DND-41 (cell line): ENCODE measurements at regions not wholly inside any gene's neighbourhood (a gene's known extent, or its start where the extent isn't known, plus 50 kb on each side); places are given as distances from the start of the nearest gene placed in this dataset.

Source experiments
- ATAC-seq: fragments of 200-7000 bp; cut with Tn5 transposase; 3 replicates; pipeline ENCODE4 v1.9.1; 2021; ENCODE audit warnings: low read depth; ENCODE audit not compliant: insufficient read depth
- DNase-seq: peaks from one replicate; pipeline ENCODE4 v3.0.0-alpha.2; 2020
- H2AFZ ChIP-seq: 2 replicates; pipeline ENCODE4 v1.6.0; 2012; ENCODE audit warnings: low read depth, low read length
- H3K27ac ChIP-seq: 2 replicates; pipeline ENCODE4 v1.5.1; 2012; ENCODE audit warnings: low read length, inconsistent platforms
- H3K27me3 ChIP-seq: fragments of 200-600 bp; sonication (generic); 2 replicates; pipeline ENCODE4 v1.6.0; 2012; ENCODE audit warnings: low read length, mild to moderate bottlenecking, inconsistent platforms; ENCODE audit not compliant: insufficient read depth, poor library complexity
- H3K36me3 ChIP-seq: 2 replicates; pipeline ENCODE4 v1.5.1; 2012; ENCODE audit warnings: low read length, inconsistent platforms; ENCODE audit not compliant: insufficient read depth
- H3K4me1 ChIP-seq: 2 replicates; pipeline ENCODE4 v1.5.1; 2012; ENCODE audit warnings: mild to moderate bottlenecking, low read length; ENCODE audit not compliant: insufficient read depth
- H3K4me2 ChIP-seq: 2 replicates; pipeline ENCODE4 v1.6.0; 2012; ENCODE audit warnings: mild to moderate bottlenecking, moderate library complexity, low read length, inconsistent platforms; ENCODE audit not compliant: insufficient read depth
- H3K4me3 ChIP-seq, 2 experiments: fragments of 200-600 bp in 1 of 2; shearing (Covaris generic) in 1 of 2; 2 replicates each; pipeline ENCODE4 v1.5.1; 2012 to 2016; ENCODE audit warnings: inconsistent platforms in 2 of 2, low read length in 2 of 2, mild to moderate bottlenecking in 2 of 2, low read depth in 1 of 2, moderate library complexity in 1 of 2
- H3K79me2 ChIP-seq: 2 replicates; pipeline ENCODE4 v1.6.0; 2012; ENCODE audit warnings: low read length, inconsistent platforms; ENCODE audit not compliant: insufficient read depth
- H3K9ac ChIP-seq: 2 replicates; pipeline ENCODE4 v1.6.0; 2012; ENCODE audit warnings: low read depth, mild to moderate bottlenecking, inconsistent platforms, low read length, moderate library complexity
- H3K9me3 ChIP-seq: 2 replicates; pipeline ENCODE4 v1.5.1; 2012; ENCODE audit warnings: low read length, moderate library complexity, mild to moderate bottlenecking, inconsistent platforms; ENCODE audit not compliant: insufficient read depth, severe bottlenecking
- H4K20me1 ChIP-seq: 2 replicates; pipeline ENCODE4 v1.6.0; 2012; ENCODE audit warnings: low read length; ENCODE audit not compliant: insufficient read depth
- EZH2 ChIP-seq: IDR thresholded peaks from 3 replicates; pipeline ENCODE4 v1.6.1; 2012; ENCODE audit warnings: borderline replicate concordance, low read depth, mild to moderate bottlenecking, moderate library complexity, low read length, inconsistent platforms; ENCODE audit not compliant: severe bottlenecking
- TF ChIP-seq, protein P1 (sequence below): IDR thresholded peaks from 2 replicates; pipeline ENCODE4 v1.5.1; 2012; ENCODE audit warnings: borderline replicate concordance, low read length, moderate library complexity, mild to moderate bottlenecking; ENCODE audit not compliant: poor library complexity, severe bottlenecking; ENCODE audit errors: extremely low read depth

DNA sequence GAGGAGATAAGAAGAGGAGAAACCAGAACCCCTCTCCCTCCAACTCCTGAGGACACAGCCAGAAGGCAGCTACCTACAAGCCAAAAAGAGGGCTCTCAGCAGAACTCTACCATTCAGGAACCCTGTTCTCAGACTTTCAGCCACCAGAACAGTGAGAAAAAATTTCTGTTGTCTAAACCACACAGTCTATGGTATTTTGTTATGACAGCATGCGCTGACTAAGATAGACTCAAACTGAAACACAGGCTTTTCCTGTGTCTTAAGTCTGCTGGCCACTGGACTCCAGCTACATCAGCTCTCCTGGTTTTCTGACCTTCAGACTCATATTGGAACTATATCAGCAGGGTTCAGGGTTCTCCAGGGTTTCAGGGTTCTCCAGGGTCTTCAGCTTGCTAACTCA is 126.5 kb upstream of the TNFSF4 start:
- DNase-seq (no peak), ATAC-seq (no peak)
- H2AFZ ChIP-seq: no peak overlapping the region

DNA sequence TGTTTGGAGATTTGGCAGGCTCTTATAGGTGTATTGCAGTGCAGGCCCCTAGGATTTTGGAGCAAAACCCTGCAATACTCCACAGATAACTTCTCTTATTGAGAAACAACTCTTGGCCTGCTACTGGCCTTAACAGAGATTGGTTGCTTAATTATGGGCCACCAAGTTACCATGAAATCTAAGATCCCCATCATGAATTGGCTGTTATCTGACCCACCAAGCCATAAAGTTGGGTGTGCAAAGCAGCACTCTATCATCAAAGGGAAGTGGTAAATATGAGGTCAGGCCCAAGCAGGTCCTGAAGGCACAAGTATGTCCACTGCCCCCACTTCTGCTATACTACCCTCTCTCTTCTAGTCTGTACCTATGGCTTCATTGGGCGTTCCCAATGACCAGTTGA is 130.0 kb upstream of the TNFSF4 start:
- no peak overlapping the region for H3K4me2 ChIP-seq
- H4K20me1 ChIP-seq: no peaks in the 10 kb centered on the region
- ATAC-seq (no peak), DNase-seq (no peak)
- no peak overlapping the region for H2AFZ ChIP-seq
- H3K4me3 ChIP-seq: no peak overlapping the region
- TF ChIP-seq EZH2: no peak
- TF ChIP-seq, protein P1, sequence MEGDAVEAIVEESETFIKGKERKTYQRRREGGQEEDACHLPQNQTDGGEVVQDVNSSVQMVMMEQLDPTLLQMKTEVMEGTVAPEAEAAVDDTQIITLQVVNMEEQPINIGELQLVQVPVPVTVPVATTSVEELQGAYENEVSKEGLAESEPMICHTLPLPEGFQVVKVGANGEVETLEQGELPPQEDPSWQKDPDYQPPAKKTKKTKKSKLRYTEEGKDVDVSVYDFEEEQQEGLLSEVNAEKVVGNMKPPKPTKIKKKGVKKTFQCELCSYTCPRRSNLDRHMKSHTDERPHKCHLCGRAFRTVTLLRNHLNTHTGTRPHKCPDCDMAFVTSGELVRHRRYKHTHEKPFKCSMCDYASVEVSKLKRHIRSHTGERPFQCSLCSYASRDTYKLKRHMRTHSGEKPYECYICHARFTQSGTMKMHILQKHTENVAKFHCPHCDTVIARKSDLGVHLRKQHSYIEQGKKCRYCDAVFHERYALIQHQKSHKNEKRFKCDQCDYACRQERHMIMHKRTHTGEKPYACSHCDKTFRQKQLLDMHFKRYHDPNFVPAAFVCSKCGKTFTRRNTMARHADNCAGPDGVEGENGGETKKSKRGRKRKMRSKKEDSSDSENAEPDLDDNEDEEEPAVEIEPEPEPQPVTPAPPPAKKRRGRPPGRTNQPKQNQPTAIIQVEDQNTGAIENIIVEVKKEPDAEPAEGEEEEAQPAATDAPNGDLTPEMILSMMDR: no peak
- no peaks in the 10 kb centered on the region for H3K36me3 ChIP-seq
- H3K27me3 ChIP-seq: no peaks in the 10 kb centered on the region
- no peak overlapping the region for H3K27ac ChIP-seq
- H3K9ac ChIP-seq: no peak overlapping the region
- no peaks in the 10 kb centered on the region for H3K79me2 ChIP-seq
- H3K9me3 ChIP-seq: no peaks in the 10 kb centered on the region
- H3K4me1 ChIP-seq: 0 out of 2 replicates have a peak, but pooled peaks cover under 1% of the 10 kb centered on the region

More for the DNA sequence above, 126.5 kb upstream of the TNFSF4 start:
- Histone ChIP-seq H3K9ac (no peak overlapping the region), H3K4me3 (no peak overlapping the region), H3K79me2 (no peaks in the 10 kb centered on the region), H4K20me1 (no peaks in the 10 kb centered on the region), H3K4me1 (peaks cover 33% of the 10 kb centered on the region), H3K36me3 (no peaks in the 10 kb centered on the region), H3K27ac (no peak overlapping the region), H3K9me3 (no peaks in the 10 kb centered on the region), H3K4me2 (no peak overlapping the region), H3K27me3 (no peaks in the 10 kb centered on the region)
- no peak for TF ChIP-seq EZH2
- TF ChIP-seq, protein P1: no peak

GRCh38 chr1:173341307-173341706 is 134.2 kb upstream of the TNFSF4 start:
- no peak overlapping the region for H3K4me3 ChIP-seq
- no peaks in the 10 kb centered on the region for H4K20me1 ChIP-seq
- H3K9ac ChIP-seq: no peak overlapping the region
- H3K4me2 ChIP-seq: no peak overlapping the region
- no peaks in the 10 kb centered on the region for H3K9me3 ChIP-seq
- H3K27ac ChIP-seq: no peak overlapping the region
- ATAC-seq (no peak), DNase-seq (no peak)
- TF ChIP-seq, protein P1: no peak
- no peak for TF ChIP-seq EZH2
- no peaks in the 10 kb centered on the region for H3K27me3 ChIP-seq
- no peak overlapping the region for H2AFZ ChIP-seq
- H3K79me2 ChIP-seq: no peaks in the 10 kb centered on the region
- H3K4me1 ChIP-seq: peaks cover 11% of the 10 kb centered on the region
- H3K36me3 ChIP-seq: no peaks in the 10 kb centered on the region

- H2AFZ ChIP-seq: no peak overlapping the region
- no peaks in the 10 kb centered on the region for H3K79me2 ChIP-seq
- H3K36me3 ChIP-seq: no peaks in the 10 kb centered on the region
- H3K9ac ChIP-seq: no peak overlapping the region
- no peaks in the 10 kb centered on the region for H3K27me3 ChIP-seq
- no peak overlapping the region for H3K4me3 ChIP-seq
- H4K20me1 ChIP-seq: no peaks in the 10 kb centered on the region
- no peak overlapping the region for H3K4me2 ChIP-seq
- H3K4me1 ChIP-seq: peaks cover 11% of the 10 kb centered on the region
- TF ChIP-seq EZH2: no peak
- TF ChIP-seq, protein P1: no peak
- DNase-seq (no peak), ATAC-seq (no peak)
- H3K9me3 ChIP-seq: no peaks in the 10 kb centered on the region
- H3K27ac ChIP-seq: no peak overlapping the region
These were observed 134.8 kb upstream of the TNFSF4 start for GRCh38 chr1:173341971-173342370.
